GM21447 (cell line): ENCODE measurements at regions not wholly inside any gene's neighbourhood (a gene's known extent, or its start where the extent isn't known, plus 50 kb on each side); places are given as distances from the start of the nearest gene placed in this dataset.
"Not testable (repeated sequence)": the region's sequence is repeated elsewhere in the genome, so short reads cannot be mapped to it uniquely, and the experiment has no call there.

Source experiments
- ATAC-seq: cut with Tn5 transposase; IDR thresholded peaks from one replicate; pipeline ENCODE4 v1.9.1; 2021; ENCODE audit not compliant: unreplicated experiment

DNA sequence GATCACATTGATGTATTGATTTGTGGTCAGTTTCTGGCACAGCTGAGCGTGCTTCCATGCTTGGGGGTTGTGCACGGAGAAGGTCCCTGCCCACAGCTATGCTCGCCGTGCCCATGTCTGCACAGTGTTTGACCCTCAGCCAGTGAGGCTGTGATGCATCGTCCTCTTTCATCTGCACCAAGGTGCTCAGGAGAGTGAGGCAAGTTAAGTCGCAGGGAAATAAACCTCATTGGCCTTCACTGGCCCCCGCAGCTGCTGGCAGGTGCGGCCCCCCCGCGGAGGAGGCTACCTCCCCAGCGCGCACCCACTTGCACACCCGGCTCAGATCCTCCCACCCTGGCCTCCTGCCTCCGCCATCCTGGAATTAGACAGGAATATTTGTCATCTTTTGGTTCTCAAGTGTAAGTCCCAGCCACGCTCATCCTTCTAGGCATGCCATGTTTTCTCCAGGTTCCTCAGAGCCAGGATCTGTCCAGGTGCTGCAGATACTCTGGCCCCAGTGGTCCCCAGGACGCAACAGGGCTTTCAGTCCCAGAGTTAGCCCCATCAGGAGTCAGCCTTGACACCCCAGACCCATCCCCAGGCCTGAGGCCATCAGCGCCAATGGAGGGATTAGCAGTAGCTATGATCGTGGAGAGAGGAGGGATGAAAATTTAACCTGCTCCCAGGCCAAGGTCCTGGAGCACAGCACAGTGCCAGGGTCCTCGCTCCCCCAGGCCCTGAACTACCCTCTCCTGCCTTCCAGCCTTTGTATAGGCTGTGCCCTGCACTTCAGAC lies 93.7 kb downstream of the OAT start:
- ATAC-seq = no peak

DNA sequence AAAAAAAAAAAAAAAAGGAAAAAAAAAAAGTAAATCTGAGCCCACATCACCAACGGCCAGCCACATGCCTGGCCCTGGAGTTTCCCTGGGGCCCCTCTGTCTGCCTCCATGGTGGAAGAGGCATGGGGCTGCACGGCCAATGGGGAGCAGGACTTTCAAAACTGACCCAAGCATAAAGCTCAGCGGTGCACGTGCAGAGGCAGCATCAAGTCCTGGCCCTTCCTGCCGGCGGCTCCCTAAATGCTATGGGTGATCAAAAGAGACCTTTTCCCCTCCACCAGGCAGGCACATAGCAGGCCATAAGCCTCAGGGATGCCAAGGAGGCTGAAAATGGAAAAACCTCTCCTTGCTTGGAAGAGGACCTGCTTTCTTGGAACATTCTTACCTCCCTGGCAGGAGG lies 94.3 kb downstream of the OAT start:
- no peak for ATAC-seq

GRCh38 chr10:124323806-124324205 lies 94.9 kb downstream of the OAT start:
- no peak for ATAC-seq

DNA sequence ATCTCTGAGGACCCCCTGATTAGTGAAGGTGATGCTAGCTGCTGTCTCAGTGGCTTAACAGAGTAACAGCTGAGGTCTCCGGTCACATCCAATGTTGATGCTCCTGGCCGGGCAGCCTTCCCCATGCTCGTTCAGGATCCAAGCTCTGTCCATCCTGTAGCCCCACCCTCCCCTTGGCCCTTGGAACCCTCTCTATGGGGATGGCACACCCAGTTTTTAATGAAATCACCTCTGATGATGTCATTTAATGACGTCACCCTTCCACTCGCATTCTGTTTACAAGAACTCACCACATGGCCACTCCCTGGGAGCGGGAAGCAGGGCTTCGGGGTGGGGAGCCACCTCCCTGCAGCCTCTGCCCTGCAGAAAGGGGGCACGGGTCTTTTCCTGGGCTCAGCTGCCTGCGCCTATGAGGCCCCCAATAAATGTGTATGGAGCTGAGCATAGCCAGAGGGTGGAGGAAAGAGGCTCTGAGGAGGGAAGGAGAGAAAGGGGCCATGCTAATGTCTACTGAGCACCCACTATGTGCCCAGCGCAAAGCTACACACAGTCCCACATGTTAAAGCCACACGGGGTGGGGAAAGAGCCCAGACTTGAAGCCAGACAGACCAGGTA lies 95.5 kb downstream of the OAT start:
- no peak for ATAC-seq

- no peak for ATAC-seq
Observed at GRCh38 chr10:124322191-124322980, 96.3 kb downstream of the OAT start.

DNA sequence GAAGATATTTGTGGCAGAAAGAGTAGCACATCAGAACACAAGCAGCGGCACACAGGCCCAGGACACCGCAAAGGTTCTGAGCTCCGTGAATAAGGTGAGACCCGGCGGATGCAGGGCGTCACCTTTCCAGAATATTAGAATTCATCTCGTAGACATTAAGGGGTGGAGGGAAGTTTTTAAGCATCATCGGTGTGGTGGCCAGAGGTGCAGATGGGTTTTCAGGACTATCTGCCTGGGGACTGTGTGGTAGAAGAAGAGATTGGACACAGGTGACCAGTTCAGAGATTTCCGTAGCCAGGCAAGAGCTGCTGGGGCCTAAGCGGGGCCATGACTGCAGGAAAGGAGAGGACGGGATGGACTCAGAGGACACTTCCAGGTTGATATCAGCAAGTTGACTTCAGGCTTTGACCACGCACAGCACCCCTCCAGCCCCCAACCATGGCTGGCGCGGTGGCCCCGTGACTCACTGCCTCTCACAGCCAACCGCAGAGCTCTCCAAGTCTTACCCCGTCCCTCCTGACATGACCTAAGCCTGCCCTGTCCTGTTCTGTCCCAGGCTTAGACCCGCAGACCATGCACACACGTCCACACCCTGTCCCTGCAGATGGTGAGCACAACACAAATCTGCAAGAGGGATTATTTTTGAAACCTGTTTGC lies 97.2 kb downstream of the OAT start:
- no peak for ATAC-seq

DNA sequence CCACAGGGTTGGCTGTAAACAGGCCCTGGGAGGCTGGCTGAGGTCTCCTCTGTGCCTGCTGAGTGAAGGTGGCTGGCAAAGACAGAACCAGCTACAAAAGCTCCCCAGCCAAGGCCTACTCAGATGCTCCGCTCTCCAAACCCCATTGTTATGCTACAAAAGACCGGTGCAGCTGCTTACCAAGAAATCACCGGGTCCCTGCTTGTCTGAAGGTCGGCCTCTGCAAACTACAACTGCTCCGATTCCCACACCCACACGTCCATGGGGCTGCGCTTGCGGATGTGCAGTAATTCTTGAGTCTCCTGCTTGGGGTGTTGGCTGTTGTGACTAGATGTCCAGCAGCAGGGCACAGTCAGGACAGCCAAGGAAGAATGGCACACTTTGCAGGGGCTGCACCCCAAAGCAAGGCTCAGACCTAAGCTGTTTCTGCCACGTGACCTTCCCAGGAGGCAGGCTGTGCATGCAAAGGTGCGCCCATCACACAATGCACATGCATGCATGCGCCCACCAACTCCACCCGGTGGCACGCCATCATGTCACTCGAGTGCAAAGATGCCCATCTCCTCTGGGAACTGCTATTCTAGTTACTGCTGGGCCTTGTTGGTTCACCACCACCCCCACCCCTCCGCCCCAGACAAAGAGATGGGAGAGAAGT lies 97.8 kb downstream of the OAT start:
- no peak for ATAC-seq

DNA sequence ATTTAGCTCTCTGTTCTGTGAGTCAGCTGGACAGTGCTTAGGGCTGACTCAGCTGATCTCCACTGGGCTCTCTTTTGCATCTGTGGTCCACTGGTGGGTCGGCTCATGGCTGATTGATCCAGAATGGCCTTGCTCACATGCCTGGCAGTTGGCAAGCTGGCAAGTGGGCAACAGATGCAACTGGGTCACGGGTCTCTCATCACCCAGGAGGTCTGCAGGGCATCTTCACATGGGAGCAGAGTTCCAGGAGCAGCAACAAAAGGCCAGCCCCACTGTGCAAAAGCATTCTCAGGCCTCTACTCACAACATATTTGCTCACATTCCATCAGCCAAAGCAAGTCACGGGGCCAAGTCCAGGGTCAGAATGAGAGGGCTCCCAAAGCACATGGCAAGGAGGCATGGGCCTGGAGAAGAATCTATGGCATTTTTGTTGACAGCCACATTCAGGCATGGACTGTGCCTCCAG lies 98.8 kb downstream of the OAT start:
- no peak for ATAC-seq

DNA sequence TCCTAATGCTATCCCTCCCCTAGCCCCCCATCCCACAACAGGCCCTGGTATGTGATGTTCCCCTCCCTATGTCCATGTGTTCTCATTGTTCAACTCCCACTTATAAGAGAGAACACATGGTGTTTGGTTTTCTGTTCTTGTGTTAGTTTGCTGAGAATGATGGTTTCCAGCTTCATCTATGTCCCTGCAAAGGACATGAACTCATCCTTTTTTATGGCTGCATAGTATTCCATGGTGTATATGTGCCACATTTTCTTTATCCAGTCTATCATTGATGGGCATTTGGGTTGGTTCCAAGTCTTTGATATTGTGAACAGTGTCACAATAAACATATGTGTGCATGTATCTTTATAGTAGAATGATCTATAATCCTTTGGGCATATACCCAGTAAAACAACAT lies 99.2 kb downstream of the OAT start:
- not testable (repeated sequence) for ATAC-seq

DNA sequence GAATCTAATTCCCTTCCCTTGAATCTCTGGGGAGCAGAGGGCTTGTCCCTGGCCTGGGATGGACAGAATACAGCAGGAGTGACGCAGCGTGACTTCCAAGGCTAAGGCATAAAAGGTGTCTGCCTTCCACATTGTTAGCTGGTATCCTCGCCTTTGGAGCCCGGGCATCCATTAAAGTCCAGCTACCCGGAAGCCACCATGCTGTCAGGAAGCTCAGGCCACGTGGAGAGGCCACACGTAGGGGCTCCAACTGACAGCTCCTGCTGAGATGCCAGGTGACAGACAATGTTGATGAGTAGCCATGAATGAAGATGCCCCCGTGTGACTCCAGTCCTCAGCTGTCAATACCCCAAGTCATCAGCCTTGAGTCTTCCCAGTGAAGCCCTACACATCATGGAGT lies 99.9 kb downstream of the OAT start:
- no peak for ATAC-seq

DNA sequence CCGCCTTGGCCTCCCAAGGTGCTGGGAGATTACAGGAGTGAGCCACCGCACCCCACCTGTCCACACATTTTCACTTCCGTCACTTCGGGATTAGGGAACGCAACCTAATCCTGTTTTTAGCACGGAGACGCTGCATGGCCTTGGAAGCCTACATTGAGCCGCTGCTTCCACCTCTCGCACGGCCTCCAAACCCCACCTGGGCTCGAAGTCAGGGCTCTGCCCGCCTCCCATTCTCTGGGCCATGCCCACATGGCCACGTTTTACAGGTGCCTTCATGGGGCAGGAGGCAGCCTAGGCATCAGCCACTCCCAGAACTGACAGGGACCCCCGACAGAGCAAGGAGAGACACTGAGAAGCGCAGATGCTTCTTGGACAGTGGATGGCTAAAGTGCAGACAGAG lies 100.6 kb downstream of the OAT start:
- no peak for ATAC-seq

- ATAC-seq = no peak
Observed at GRCh38 chr10:124316326-124316725, 102.4 kb downstream of the OAT start.

DNA sequence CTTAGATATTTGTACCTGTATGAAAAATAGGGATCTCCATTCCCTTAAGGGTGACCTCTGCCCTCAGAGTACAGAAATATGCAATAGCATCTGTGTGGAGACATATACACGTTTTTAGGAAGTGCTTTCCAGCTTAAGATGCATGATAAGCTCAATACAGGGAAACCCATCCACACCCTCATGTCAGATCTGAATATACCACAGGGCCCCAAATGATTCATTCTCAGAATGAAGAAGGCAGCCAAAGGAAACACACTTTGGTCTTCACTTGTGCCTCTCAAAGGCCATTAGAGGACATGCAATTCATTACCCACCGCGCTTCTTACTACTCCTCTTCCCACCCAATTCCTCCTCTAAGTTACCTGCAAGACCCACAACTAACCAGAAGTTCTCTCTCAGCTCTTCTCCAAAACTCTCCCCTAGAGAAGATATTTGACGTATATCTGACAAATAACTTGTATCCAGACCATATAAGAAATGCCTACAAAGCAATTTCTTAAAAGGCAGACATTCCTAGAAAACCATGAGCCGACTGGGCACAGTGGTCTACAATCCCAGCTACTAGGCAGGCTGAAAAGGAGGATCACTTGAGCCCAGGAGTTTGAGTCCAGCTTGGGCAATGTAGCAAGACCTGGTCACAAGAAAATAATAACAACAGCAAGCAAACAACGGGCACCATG lies 103.0 kb downstream of the OAT start:
- ATAC-seq = no peak

- ATAC-seq = no peak
Observed at GRCh38 chr10:124313374-124313773, 105.3 kb downstream of the OAT start.

- no peak for ATAC-seq
Observed at GRCh38 chr10:124308811-124309210, 109.9 kb downstream of the OAT start.

GRCh38 chr10:124308056-124308645 lies 110.6 kb downstream of the OAT start:
- ATAC-seq = no peak

DNA sequence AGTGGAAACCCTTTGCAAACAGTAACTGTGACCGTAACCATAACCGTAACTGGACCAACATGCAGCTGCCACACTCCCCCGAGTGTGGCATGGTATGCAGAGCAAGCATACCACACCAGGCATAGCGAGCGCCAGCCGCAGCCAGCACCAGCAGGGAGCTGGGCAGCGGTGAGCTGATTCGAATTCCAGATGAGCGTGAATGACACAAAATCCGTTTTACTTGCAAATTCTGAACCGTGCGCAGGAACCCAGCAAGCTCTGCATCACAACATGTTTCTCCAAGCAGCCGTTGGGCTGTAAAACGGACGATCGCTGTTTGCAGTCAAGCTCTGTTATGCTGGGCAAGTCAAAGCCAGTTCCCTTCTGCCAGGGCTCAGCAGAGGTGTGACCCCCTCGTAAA lies 111.1 kb downstream of the OAT start:
- ATAC-seq = no peak

GRCh38 chr10:124306922-124307371 lies 111.8 kb downstream of the OAT start:
- ATAC-seq = no peak

- no peak for ATAC-seq
Observed at GRCh38 chr10:124306520-124306919, 112.2 kb downstream of the OAT start.

GRCh38 chr10:124305984-124306383 lies 112.7 kb downstream of the OAT start:
- ATAC-seq = no peak
